Dermis blood vessel endothelial cell (primary cell): ENCODE measurements at regions not wholly inside any gene's neighbourhood (a gene's known extent, or its start where the extent isn't known, plus 50 kb on each side); places are given as distances from the start of the nearest gene placed in this dataset.
"Not testable (repeated sequence)": the region's sequence is repeated elsewhere in the genome, so short reads cannot be mapped to it uniquely, and the experiment has no call there.

Experiments used
- DNase-seq: peaks from one replicate; pipeline ENCODE4 v3.0.0; 2010

DNA sequence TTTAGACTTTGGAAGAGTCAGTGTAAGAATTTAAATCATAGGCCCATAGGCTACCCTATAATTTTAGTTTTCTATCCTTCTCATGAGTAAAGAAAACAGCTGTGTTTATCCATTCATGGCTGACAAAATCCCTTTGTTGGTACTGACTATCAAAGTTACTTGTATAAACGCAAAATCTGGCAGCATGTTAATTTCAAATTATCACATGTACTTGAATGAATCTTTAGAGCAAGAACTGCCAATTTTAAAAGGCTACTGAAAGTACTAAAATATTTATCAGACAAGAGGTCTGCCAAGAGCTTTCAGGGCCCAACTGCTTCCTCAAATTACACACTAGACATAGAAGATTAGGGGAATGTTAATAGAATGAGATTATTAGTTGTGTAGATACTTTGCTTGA lies 66.6 kb downstream of the MYL12B start:
- DNase-seq: no peak

DNA sequence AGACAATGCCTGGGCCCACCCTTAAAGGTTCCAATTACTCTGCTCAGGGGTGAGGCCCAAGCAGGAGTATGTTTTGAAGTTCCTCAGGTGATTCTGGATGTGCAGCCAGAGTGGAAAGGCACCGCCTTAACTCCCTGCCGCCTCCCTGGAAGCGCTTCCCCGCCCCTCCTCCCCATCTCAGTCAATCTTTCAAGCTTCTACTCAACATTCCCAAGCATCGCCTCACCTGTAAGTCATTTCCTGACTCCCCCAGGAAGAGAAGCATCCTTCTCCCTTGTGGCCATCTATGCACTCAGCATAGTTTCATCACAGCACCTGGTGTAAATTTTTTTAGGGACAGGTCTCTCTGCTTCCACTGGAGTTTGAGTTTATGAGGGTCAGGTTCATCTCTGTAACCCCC lies 67.5 kb downstream of the MYL12B start:
- no peak for DNase-seq

DNA sequence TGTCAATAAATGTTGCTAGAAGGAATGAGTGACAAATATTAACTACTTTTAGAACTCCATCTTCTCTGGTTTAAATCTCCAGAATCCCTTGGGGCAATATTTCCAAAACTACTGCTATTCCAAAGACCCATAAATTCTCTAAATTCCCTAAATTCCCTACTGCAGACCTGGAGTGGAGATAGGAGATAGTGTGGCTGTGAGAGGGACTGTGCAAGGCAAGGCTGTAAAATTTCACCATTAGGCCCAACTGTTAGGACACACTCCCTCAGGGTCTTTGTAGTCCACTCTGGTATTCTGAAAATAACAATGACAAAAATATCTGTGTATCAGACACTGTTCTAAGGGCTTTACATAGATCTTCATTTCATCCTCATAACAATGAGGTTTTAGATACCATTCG lies 67.9 kb downstream of the MYL12B start:
- no peak for DNase-seq

DNA sequence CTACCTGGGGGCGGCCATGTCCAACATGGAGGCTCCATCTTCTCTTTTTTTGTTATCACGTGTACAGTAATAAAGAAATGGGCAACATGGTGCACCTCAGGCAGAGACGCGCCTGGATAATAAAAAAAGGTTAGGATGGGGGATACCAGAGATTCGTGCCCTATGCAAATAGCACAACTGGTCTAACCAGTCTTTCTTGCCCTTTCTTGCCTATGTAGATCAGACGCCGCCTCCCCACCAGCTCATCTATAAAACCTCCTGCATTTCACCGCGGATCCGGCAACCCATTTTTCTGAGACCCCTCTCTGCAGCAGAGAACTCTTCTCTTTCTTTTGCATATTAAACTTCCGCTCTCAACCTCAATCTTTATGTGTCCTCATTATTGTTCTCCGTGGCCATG lies 68.7 kb downstream of the MYL12B start:
- no peak for DNase-seq

DNA sequence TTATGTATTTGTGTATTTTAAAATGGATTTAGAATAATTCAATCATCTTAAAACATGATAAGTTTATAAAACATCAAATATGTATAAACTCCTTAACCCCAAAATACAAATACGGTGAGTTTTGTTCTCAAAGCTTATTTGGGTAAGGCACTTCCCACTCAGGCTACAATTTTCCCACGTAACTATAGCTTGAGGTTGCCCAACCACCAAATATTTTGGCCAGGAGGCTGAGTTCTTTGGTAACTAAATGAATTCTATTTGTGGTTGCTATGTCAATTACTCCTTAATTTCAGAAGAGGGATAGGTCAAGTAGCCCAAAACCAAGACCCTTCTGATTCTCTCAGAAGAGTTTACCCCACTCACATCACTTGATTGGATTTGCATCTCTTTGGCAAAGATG lies 70.4 kb downstream of the MYL12B start:
- no peak for DNase-seq

DNA sequence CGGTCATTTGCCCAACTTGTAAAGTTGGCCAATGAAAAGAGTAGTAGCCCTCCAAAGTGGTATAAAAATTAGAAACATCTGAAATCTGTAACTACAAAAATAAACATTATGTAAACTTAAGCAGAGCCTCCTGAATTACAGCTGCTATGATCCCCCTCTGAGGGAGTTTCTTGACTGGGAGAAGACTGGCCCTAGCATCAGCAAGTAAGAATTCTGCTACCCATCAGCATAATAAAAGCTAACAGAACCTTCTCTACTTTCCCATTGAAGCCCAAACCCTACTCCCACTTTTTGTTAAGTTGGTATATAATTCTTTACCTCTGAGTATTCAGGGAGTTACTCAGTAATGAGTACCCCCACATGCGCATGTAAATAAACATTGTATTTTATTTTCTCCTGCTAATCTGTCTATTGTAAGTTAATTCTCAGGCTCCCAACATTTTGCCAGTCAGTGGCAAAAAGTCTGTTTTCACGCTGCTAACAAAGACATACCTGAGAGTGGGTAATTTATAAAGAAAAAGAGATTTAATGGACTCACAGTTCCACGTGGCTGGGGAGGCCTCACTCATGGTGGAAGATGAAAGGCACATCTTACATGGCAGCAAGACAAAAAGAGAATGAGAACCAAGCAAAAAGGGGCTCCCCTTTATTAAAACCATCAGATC lies 71.3 kb downstream of the MYL12B start:
- DNase-seq: no peak

DNA sequence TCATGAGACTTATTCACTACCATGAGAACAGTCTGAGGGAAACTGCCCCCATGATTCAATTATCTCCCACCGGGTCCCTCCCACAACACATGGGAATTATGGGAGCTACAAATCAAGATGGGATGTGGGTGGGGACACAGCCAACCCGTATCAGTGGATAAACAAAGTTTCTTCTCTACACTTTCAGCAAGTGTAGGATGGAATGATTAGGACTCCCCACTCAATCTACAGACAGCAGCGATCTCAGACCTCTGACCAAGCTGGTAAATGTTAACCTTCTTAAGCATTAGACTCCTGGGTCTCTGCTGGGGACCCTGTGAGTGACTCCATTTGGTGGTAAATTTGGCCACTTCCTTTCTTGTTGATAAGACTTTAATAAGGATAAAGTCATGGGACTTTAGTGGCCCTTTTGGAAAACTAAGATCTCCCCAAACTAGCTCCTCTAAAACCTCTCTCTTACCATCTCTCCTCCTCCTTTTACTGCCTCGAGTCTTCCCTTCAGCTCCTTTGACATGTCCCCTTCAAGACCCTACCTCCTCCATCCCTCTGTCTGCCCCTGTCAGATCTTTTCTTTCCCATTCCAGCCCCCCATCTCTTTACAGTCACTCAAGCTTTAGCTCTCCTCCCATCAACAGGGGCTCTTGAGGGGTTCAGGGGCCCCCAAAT lies 71.9 kb downstream of the MYL12B start:
- DNase-seq: no peak

DNA sequence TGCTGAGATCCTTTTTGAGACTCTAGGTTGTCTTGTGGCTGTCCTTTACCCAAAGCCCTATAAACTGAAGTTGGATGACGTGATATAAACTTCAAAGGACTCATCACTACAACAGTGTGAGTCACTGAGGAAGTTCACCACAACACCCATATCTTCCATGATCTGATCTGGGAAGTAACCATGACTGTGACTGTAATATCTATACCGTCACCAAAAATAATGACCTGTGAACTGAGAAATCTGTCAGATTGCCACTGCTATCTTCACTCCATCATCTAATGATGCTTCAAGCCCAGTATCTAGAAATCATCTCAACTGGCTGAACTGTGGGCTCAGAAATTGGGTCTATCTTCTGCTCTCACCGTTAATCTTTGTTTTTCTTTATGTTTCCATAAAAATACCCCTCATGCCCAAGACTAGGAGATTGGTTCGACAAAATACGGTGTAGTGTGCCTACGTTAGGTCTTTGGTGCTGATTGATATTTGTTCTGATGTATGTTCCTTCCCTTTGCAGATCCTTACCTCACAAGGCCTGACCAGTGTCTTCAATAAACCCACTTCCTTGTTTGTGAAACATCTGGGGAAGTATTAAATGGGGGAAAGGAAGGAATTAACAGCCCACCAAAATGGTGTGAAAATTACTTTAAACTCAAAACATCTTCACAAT lies 78.2 kb downstream of the MYL12B start:
- peak; percentile 9 for DNase-seq

DNA sequence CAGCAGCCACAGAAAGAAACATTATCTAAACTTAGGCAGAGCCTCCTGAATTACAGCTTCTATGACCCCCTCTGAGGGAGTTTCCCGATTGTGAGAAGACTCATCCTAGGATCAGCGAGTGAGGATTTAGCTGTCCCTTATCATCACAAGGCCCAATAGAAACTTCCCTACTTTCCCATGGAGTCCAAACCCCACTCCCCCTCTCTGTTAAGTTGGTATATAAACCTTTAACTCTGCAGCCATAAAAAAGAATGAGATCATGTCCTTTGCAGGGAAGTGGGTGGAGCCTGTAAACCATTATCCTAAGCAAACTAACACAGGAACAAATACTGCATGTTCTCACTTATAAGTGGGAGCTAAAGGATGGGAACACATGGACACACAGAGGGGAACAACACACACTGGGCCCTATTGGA lies 78.8 kb downstream of the MYL12B start:
- peak; percentile 50 for DNase-seq

DNA sequence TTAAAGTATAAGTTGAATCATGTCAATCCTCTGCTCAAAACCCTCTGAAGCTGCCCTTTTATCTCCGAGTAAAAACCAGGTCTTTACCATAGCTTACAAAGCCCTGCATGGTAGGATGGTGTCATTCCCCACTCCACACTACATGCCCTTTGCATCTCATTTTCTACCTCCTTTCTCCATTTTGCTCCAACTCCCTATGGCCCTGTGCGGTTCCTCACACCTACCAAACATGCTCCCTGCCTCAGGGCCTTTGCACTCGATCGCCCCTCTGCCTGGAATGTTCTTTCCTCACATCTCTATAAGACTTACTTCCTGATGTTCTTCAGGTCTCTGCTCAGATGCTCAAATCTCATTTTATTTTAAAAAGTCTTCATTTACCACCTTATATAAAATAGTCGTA lies 80.7 kb downstream of the MYL12B start:
- DNase-seq: no peak

DNA sequence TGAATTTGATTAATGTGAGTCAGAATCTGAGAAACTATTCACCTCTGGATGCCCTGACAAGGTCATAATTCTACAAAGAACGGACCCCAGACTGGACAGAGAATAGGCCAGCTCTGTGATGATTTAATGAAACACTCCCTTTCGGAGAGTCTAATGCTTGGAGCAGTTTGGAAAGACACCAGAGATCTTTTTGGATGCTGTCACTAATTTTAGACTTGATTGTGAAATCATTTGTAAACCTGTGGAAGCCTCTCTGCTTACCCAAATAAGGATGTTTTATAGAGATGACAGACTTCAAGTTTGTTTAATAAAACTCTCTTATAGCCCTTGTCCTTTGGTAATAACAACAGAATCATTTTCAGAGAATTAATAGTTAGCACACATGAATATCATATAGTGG lies 83.5 kb downstream of the MYL12B start:
- no peak for DNase-seq

DNA sequence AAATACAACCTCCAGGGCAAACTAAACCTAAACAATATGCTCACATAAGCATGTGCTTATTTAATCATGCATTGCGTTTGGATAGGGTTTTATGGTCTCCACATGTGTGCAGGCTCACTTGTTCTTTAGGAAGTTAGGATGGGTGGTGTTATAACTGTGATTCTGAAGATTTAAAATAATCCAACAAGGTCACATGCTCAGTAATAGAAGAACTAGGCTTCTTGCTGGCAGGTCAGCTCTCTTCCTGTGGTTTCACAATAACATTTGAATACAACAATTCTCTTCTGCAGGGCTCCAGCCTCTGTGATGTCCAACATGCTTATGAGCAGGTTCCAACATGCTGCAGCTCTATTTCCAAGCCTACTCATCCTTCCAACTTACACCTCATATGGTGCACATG lies 84.0 kb downstream of the MYL12B start:
- no peak for DNase-seq

DNA sequence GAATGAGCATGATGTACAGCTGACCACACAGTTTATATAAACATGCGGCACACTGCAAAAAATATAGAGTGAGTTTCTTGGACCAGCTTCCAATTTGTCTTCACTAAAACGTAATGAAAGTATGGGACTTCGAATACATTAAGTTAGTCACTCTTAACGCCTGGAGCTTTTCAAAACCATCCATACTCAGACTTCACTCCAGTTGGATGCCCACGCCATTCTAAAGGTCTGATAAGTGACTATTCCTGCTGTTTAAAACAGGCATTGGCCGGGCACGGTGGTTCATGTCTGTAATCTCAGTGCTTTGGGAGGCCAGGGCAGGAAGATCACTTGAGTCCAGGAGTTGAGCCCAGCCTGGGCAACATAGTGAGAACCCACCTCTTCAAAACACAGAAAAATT lies 84.6 kb downstream of the MYL12B start:
- DNase-seq: no peak

DNA sequence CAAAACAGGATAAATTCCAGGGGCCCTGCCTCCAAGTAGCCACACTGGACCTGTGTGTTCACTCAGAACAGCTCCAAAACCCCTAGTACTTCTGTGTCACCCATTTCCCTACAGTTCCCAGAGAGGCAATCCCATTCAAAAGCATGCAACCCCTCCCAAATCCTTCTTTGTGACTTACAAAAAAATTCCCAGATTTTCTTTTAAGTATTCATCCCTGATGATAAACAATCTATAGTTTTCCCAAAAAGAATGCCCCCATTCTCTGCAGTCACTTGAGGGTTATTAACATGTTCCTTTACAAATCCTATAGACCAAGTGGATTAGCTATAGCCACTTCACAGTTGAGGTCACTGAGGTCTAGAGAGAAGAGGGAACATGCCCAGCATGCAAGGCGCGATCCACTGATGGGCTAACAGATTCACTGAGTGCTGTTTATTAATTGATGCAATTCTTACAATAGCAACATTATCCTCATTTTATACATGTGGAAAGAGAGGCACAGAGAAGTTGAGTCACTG lies 85.4 kb downstream of the MYL12B start:
- DNase-seq: no peak

DNA sequence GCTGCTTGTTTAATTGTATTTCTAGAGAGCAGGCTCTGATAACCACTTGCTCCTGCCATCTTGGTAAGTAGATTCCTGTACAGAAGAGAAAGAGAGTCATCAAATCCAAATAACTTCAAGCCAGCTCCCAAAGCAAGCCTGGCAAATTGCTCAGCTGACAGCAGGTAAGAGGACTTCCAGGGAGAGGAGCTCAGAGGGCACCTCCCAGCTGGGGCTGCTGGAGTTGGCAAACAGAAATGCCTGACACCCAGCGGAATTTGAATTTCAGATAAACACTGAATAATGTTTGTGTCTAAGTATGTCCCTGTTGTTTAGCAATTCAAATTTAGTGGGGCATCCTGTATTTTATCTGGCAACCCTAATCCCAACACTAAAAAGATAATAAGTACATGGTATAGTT lies 86.2 kb downstream of the MYL12B start:
- DNase-seq: no peak

DNA sequence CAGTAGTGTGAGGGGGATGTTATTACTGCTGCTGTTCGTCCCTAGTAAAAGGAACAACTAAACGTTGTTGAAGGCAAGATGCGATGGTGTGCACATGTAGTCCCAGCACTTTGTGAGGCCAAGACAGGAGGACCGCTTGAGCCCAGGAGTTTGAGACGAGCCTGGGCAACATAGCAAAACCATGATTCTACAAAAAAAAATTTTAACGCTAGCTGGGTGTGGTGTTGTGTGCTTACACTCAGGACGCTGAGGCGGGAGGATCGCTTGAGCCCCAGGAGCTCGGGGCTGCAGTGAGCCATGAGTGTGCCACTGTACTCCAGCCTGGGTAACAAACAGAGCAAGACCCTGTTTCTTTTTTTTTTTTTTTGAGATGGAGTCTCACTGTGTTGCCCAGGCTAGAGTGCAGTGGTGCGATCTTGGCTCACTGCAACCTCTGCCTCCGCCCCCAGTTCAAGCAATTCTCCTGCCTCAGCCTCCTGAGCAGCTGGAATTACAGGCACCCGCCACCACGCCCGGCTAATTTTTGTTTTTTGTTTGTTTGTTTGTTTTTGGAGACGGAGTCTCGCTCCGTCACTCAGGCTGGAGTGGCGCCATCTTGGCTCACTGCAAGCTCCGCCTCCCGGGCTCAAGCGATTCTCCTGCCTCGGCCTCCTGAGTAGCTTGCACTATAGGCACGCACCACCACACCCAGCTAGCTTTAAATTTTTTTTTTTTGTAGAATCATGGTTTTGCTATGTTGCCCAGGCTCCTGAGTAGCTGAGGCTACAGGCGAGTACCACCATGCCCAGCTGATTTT lies 87.3 kb downstream of the MYL12B start:
- not testable (repeated sequence) for DNase-seq

DNA sequence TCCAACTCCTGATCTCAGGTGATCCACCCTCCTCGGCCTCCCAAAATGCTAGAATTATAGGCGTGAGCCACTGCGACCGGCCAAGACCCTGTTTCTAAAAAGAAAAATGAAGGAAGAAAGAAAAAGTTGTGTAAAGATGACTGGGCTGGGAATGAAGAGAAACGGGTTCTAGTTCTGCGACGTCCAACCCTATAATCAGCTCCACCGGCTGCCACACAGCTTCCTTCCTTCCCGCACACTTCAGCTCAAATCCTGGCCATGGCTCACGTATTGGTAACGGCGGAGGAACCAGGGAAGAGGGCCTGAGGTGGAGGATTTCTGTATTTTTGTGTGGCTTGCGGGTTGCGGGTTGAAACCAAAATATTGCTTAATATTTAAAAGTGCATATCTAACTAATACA lies 88.1 kb downstream of the MYL12B start:
- DNase-seq: no peak

DNA sequence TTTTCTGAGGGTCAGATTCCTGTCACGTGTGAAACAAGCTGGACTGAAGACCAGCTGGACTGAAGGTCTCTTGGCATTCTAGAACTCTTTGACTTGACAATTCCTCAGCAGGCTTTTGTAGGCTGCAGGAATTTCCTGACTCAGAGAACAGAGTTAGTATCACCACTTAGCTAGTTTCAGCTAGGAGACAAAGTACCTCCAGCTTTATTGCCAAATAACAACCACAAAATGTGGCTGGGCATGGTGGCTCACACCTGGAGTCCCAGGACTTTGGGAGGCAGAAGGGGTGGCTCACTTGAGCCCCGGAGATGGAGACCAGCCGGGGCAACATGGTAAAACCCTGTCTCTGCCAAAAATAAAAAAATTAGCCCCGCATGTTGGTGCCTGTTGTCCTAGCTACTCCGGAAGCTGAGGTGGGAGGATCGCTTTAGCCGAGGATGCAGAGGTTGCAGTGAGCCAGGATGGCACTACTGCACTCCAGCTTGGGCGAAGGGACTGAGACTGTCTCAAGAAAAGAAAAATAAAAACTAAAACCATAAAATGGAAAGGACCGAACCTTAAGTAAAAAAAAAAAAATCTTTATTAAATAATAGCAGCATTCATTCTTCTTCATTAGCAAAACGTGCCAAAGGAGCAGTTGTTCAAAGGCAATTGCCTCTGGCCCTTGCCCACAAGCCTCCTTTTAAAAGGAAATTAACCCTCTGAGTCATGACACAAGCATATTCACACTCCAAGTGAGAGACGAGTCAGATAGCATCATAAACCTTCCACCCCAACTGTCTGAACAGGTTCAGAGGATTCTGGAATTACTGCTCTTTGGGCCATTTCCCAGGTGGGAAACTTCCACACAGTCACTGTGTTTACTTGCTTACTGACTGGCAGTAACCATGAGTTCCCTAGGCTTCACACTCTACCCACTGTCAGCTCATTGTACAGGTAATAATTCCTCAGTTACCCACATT lies 88.9 kb downstream of the MYL12B start:
- peak; percentile 4 for DNase-seq

DNA sequence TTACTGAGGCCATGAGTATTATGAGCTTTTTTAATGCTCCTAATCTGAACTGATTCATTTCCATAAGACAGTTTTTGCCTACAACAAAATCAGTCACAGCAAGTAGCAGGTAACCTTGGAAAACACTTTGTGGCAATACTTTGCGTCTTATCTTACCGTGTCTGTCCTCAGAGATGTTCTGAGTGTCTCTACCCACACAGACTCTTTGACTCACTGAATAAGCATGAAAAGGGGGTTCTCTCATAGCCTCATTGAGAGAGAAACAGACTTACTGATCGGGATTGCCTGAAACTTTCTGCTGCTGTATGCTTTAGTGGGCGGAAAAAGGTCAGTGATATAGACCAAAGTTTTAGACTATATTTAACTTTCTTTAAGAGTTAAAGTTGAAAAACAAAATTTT lies 92.6 kb downstream of the MYL12B start:
- DNase-seq: no peak

DNA sequence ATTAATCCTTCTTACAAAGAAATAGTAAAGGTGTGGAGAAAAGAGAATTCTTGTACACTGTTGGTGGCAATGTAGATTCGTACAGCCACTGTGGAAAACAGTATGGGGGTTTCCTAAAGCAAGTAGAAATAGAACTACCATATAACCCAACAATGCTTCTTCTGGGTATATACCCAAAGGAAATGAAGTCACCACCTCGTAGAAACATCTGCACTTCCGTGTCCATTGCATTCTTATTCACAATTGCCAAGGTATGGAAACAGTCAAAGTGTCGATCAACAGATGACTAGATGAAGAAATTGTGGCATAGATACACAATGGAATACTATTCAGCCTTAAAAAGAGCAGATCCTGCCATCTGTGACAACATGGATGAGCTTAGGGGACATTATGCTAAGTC lies 93.4 kb upstream of the TGIF1 start:
- no peak for DNase-seq

DNA sequence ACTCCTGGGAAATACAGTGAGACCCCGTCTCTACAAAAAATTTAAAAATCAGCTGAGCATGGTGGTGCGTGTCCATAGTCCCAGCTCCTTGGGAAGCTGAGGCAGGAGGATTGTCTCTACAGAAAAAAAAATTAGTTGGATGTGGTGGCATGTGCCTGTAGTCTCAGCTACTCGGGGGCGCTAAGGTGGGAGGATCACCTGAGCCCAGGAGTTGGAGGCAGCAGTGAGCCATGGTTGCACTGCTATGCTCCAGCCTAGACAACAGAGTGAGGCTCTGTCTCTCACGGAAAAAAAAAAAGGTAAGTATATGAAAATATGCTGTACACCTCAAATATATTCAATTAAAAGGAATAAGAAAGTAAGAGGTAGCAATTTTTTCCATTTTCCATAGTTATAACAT lies 92.5 kb upstream of the TGIF1 start:
- DNase-seq: no peak

DNA sequence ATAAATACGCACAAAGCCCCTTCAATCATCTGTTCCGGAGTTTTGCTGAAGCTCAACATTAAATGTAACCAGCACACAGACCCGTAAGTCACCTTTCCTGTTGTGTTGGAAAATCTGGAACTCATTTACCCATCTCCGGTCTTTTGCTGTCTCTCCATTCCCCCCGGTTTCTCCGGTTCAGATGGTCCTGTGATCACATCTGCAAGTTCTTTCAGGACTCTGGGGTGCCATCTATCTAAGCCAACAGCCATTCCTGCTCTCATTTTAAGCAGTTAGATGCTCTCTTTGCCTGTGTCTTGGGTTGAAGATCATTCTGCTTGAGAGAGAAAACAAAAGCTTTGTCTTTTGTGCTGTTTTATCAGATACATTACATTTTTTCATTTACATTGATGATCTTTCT lies 91.7 kb upstream of the TGIF1 start:
- no peak for DNase-seq
